T-cell (primary cell): ENCODE measurements at regions not wholly inside any gene's neighbourhood (a gene's known extent, or its start where the extent isn't known, plus 50 kb on each side); places are given as distances from the start of the nearest gene placed in this dataset.

Experiments used
- ATAC-seq, 4 experiments: fragments of 200-7000 bp in 3 of 4; fragments of 150-1000 bp in 1 of 4; cut with Tn5 transposase; replicated peaks in 1 of 4; 1 replicate in 3 of 4; 2 replicates in 1 of 4; pipeline ENCODE4 v1.10.0; 2021; ENCODE audit warnings: moderate library complexity in 3 of 4, mild to moderate bottlenecking in 2 of 4, moderate number of reproducible peaks in 1 of 4
- CTCF ChIA-PET, 2 donors: fragments of 300-600 bp; sonication (Branson Sonifier 250); formaldehyde crosslinking; loops; one replicate each; lab custom pipeline; 2022; ENCODE audit warnings: antibody characterized with exemption in 2 of 2; lab: Charles Lee
- POLR2A ChIA-PET, 2 donors: fragments of 300-600 bp; sonication (Branson Sonifier 250); formaldehyde crosslinking; loops; one replicate each; lab custom pipeline; 2022; ENCODE audit warnings: antibody characterized with exemption in 2 of 2; lab: Charles Lee
- DNase-seq, 35 experiments: peaks; one replicate each; pipeline versions ENCODE4 v3.0.0 to v3.0.0-alpha.2; 2013 to 2023
- H3K27ac ChIP-seq: one replicate; pipeline ENCODE4 v1.5.1; 2013; ENCODE audit warnings: low read length
- H3K27me3 ChIP-seq, 2 experiments: replicated peaks in 1 of 2; 1 replicate in 1 of 2; 2 replicates in 1 of 2; pipeline versions ENCODE4 v1.6.1 to v1.7.0; 2013; ENCODE audit warnings: low read length in 1 of 2, mixed read lengths in 1 of 2; ENCODE audit not compliant: control insufficient read depth in 2 of 2, insufficient read depth in 2 of 2; ENCODE audit errors: extremely low read depth in 1 of 2
- H3K36me3 ChIP-seq, 2 donors: 1 replicate in 1 of 2; 2 replicates in 1 of 2; pipeline versions ENCODE4 v1.6.1 to v1.7.0; 2013; ENCODE audit warnings: low read length in 1 of 2; ENCODE audit not compliant: control insufficient read depth in 2 of 2, insufficient read depth in 1 of 2; ENCODE audit errors: extremely low read depth in 1 of 2
- H3K4me1 ChIP-seq, 2 experiments: 1 replicate in 1 of 2; 2 replicates in 1 of 2; pipeline versions ENCODE4 v1.6.1 to v1.7.0; 2013; ENCODE audit warnings: low read length in 2 of 2, mixed read lengths in 1 of 2; ENCODE audit not compliant: insufficient read depth in 2 of 2, control insufficient read depth in 1 of 2; ENCODE audit errors: extremely low read depth in 1 of 2
- H3K4me3 ChIP-seq, 2 donors: 1 replicate in 1 of 2; 2 replicates in 1 of 2; pipeline versions ENCODE4 v1.5.1 to v1.7.0; 2013; ENCODE audit warnings: mild to moderate bottlenecking in 2 of 2, low read length in 1 of 2, moderate library complexity in 1 of 2; ENCODE audit not compliant: control insufficient read depth in 1 of 2; ENCODE audit errors: extremely low read depth in 1 of 2
- H3K9me3 ChIP-seq: 2 replicates; pipeline ENCODE4 v1.7.0; 2013
- H3K27ac Mint-ChIP-seq, 2 donors: one replicate each; pipeline ENCODE4 v1.8.0; 2020 to 2021; ENCODE audit warnings: mild to moderate bottlenecking in 2 of 2, mixed read lengths in 2 of 2
- H3K27me3 Mint-ChIP-seq, 2 donors: one replicate each; pipeline ENCODE4 v1.8.0; 2021 to 2022; ENCODE audit warnings: mixed read lengths in 2 of 2
- H3K36me3 Mint-ChIP-seq: one replicate; pipeline ENCODE4 v1.8.0; 2021; ENCODE audit warnings: mixed read lengths
- H3K4me1 Mint-ChIP-seq, 3 donors: one replicate each; pipeline ENCODE4 v1.8.0; 2020 to 2022; ENCODE audit warnings: mixed read lengths in 3 of 3, mild to moderate bottlenecking in 1 of 3
- H3K4me3 Mint-ChIP-seq, 3 donors: one replicate each; pipeline ENCODE4 v1.8.0; 2020 to 2022; ENCODE audit warnings: mild to moderate bottlenecking in 3 of 3, mixed read lengths in 3 of 3, moderate library complexity in 3 of 3
- H3K9me3 Mint-ChIP-seq, 3 donors: one replicate each; pipeline ENCODE4 v1.8.0; 2020 to 2022; ENCODE audit warnings: mixed read lengths in 3 of 3
- WGBS: methylation state at CpG from one replicate; pipeline ENCODE4 v1.1.5; 2013; ENCODE audit warnings: missing lambda C conversion rate; ENCODE audit not compliant: insufficient coverage; 5-methylcytosine and 5-hydroxymethylcytosine counted together

DNA sequence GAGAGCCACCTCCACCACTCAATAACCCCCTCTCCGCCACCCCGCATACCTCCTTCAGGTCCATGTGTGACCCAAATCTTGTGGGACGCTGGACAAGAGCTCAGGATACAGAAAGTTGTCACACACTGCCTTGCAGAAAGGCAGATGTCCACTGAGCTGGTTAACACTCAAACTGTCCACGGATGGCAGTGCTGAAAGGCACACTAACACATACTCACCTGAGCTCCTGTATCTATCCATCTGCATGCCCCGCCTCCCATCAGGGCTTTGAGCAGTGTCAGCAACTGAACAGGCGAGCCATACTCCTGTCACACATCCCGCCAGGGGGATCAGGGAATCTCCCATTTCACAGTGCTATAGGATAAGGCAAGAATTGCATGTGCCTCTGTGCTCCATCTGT is 642.0 kb downstream of the GALC start:
- ATAC-seq (no peak), DNase-seq (no peak)
- POLR2A ChIA-PET, result no interaction called here
- Mint-ChIP-seq H3K36me3 (no peaks in the 10 kb centered on the region), H3K27me3 (no peaks in the 10 kb centered on the region), H3K4me1 (no peaks in the 10 kb centered on the region), H3K9me3 (peaks cover 11 to 19% (median 15%) of the 10 kb centered on the region in 3 donors), H3K4me3 (no peak overlapping the region), H3K27ac (no peak overlapping the region)
- Histone ChIP-seq H3K27ac (no peak overlapping the region), H3K36me3 (no peaks in the 10 kb centered on the region), H3K27me3 (no peaks in the 10 kb centered on the region), H3K9me3 (no peaks in the 10 kb centered on the region), H3K4me3 (no peak overlapping the region), H3K4me1 (no peaks in the 10 kb centered on the region)
- CTCF ChIA-PET, result no interaction called here
- 80% methylated on average over 4 of the region's 7 CpGs for WGBS

DNA sequence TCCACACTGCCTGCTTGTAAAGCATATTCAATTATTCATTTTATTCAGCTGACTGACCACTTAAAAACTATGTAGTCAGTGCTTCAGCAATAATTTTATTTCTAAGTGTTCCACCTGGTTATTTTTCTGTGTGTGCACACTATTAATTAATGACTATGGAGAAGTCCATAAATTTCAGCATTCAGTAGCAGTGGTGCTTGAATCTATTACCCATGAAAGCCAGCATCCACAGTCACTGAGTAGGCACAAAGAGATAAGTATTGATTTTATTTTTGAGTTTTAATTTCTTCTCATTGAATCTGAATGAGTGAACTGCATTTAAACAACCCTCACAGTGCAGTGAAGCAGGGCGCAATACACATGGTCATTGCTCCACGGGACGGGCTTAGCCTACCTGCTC is 643.1 kb downstream of the GALC start:
- no peaks in the 10 kb centered on the region for H3K4me1 ChIP-seq
- no peaks in the 10 kb centered on the region for H3K36me3 ChIP-seq
- H3K9me3 ChIP-seq, result no peaks in the 10 kb centered on the region
- ChIA-PET POLR2A (no interaction called here), CTCF (no interaction called here)
- H3K27me3 ChIP-seq, result no peaks in the 10 kb centered on the region
- WGBS, result no CpG with 5 or more reads among the region's 3 CpGs
- Mint-ChIP-seq H3K9me3 (peaks cover 11 to 19% (median 15%) of the 10 kb centered on the region in 3 donors), H3K27me3 (no peaks in the 10 kb centered on the region), H3K4me3 (no peak overlapping the region), H3K36me3 (no peaks in the 10 kb centered on the region), H3K27ac (no peak overlapping the region), H3K4me1 (no peaks in the 10 kb centered on the region)
- no peak for DNase-seq
- no peak overlapping the region for H3K4me3 ChIP-seq
- no peak for ATAC-seq
- no peak overlapping the region for H3K27ac ChIP-seq

DNA sequence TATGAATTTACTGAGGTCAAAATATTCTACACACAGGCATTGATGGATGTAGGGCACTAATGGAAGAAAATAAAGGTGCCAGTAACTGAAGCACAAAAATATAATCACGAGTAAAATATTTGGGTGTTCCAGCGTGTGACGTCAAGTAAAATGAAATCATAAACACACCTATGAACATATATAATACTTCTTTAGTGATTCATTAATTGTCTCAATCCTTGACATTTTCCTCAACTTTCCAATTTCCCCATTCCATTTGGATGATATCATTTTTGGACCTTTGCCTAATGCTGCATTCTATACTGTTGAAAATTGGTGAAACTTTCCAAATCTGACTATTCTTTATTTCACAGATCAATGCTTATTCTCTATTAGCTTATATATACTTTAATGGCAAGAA is 649.3 kb downstream of the GALC start:
- Histone ChIP-seq H3K27ac (no peak overlapping the region), H3K4me1 (no peaks in the 10 kb centered on the region), H3K4me3 (no peak overlapping the region), H3K36me3 (no peaks in the 10 kb centered on the region), H3K9me3 (no peaks in the 10 kb centered on the region), H3K27me3 (no peaks in the 10 kb centered on the region)
- H3K27ac Mint-ChIP-seq, result no peak overlapping the region
- DNase-seq (no peak), ATAC-seq (no peak)
- WGBS, result no CpG with 5 or more reads among the region's 3 CpGs
- no peaks in the 10 kb centered on the region for H3K4me1 Mint-ChIP-seq
- no peaks in the 10 kb centered on the region for H3K36me3 Mint-ChIP-seq
- no peak overlapping the region for H3K4me3 Mint-ChIP-seq
- no peaks in the 10 kb centered on the region for H3K27me3 Mint-ChIP-seq
- CTCF ChIA-PET, result no interaction called here
- peaks cover 6 to 12% (median 8%) of the 10 kb centered on the region in 3 donors for H3K9me3 Mint-ChIP-seq
- POLR2A ChIA-PET, result no interaction called here

DNA sequence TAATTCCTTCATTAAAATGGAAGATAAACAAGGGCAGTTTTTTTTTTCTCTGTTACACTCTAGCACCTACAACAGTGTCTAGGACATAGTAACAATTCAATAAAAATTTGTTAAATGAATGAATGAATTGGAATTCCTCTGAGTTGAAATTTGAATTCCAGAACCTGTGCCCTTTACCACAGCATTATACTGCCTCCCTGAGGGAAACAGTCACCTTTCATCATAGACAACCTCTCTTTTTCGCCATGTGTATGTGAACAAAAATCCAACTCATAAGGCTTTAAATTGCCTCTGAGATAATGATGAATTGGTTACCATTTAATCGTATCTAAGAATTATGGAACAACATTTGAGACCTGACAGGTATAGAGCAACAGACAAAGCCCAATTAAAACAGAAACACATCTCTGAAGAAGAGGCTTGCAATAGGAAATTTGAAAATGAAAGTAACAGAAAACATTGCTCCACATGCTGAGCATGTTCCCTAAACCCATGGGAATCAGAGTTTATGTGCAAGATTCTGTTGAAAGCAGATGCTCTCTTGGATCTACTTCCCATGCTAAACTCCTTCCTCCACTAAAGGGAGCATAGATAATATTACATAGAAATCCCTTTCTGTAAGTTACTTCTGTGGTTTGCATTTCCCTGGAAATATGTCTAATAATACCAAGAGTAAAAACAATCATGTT is 657.8 kb downstream of the GALC start:
- H3K4me1 ChIP-seq, result no peaks in the 10 kb centered on the region
- H3K27ac ChIP-seq, result no peak overlapping the region
- H3K9me3 ChIP-seq, result peaks cover 2% of the 10 kb centered on the region
- no peaks in the 10 kb centered on the region for H3K36me3 Mint-ChIP-seq
- no CpG with 5 or more reads among the region's 2 CpGs for WGBS
- no peak overlapping the region for H3K27ac Mint-ChIP-seq
- POLR2A ChIA-PET, result no interaction called here
- no peak for DNase-seq
- H3K4me3 Mint-ChIP-seq, result no peak overlapping the region
- H3K4me3 ChIP-seq, result no peak overlapping the region
- peaks cover 3 to 14% (median 6%) of the 10 kb centered on the region in 3 donors for H3K9me3 Mint-ChIP-seq
- H3K36me3 ChIP-seq, result no peaks in the 10 kb centered on the region
- H3K27me3 Mint-ChIP-seq, result no peaks in the 10 kb centered on the region
- no peaks in the 10 kb centered on the region for H3K4me1 Mint-ChIP-seq
- CTCF ChIA-PET, result no interaction called here
- no peak for ATAC-seq
- H3K27me3 ChIP-seq, result no peaks in the 10 kb centered on the region

DNA sequence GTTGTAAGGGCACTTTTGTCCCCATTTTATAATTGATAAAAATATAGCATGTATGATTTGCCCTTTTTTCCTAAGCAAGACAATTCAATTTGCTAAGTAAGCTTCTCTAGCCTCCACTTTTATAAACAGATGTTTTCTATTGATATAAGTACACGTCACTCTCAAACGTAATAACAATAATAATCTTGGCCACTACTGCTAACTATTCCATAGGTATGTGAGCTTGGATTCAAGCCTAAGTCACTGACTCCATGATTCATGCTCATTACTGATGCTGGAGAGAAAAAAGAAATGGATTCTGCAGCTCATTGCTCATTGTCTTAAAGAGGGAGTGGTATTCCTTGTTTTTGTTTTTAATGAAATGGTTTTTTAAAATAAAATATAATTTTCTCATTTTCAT is 661.0 kb downstream of the GALC start:
- DNase-seq, result no peak
- POLR2A ChIA-PET, result no interaction called here
- Mint-ChIP-seq H3K4me1 (no peaks in the 10 kb centered on the region), H3K27ac (no peak overlapping the region), H3K4me3 (no peak overlapping the region), H3K27me3 (no peaks in the 10 kb centered on the region), H3K36me3 (no peaks in the 10 kb centered on the region), H3K9me3 (peaks cover 3 to 14% (median 6%) of the 10 kb centered on the region in 3 donors)
- Histone ChIP-seq H3K4me1 (no peaks in the 10 kb centered on the region), H3K4me3 (no peak overlapping the region), H3K27ac (no peak overlapping the region), H3K27me3 (no peaks in the 10 kb centered on the region), H3K9me3 (peaks cover 6% of the 10 kb centered on the region), H3K36me3 (no peaks in the 10 kb centered on the region)
- WGBS, result no CpG with 5 or more reads among the region's 2 CpGs
- CTCF ChIA-PET, result no interaction called here
- no peak for ATAC-seq

DNA sequence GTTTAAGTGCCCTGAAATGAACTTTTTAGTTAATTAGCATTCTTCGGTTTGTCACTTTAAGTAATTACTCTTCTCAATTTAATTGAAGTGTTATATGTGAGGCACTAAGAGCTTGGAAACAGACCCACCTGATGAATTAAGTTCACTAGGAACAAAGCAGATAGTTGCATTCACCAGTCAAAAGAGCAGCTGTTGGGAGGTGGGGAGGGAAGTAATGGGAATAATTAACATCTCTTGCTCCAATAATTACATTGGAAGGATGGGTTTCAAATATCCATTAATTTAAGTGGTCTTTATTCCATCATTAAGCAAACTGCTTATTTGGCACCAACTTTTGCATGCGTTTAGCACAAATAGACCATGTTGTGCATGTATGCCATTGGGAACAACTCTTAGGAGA is 667.2 kb downstream of the GALC start:
- Histone ChIP-seq H3K4me1 (no peaks in the 10 kb centered on the region), H3K27ac (no peak overlapping the region), H3K9me3 (peaks cover 4% of the 10 kb centered on the region), H3K36me3 (no peaks in the 10 kb centered on the region), H3K4me3 (no peak overlapping the region), H3K27me3 (no peaks in the 10 kb centered on the region)
- H3K36me3 Mint-ChIP-seq, result no peaks in the 10 kb centered on the region
- H3K27ac Mint-ChIP-seq, result no peak overlapping the region
- peaks cover 8 to 11% (median 8%) of the 10 kb centered on the region in 3 donors for H3K9me3 Mint-ChIP-seq
- no peak overlapping the region for H3K4me3 Mint-ChIP-seq
- no peak for ATAC-seq
- DNase-seq, result no peak
- POLR2A ChIA-PET, result no interaction called here
- WGBS, result 86% methylated on average over 1 of the region's 2 CpGs
- CTCF ChIA-PET, result no interaction called here
- H3K4me1 Mint-ChIP-seq, result no peaks in the 10 kb centered on the region
- no peaks in the 10 kb centered on the region for H3K27me3 Mint-ChIP-seq

DNA sequence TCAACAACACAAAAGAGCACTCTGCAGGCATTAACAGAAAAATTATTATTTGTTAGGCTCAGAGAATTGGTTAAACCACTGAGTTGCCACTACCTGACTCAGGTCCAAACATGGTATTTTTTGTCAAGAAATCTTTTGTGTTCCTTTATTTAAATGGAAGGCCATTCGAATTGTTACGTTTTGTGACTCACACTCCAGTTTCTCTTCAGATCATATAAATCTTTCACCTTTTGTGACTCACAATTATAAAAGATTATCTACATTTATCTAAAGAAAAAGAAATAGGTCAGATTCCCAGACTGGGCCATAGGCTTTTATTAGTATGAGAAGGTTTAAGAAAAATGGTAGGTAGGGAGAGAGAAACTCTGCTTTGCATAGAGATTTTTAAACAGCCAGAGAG is 669.8 kb downstream of the GALC start:
- Histone ChIP-seq H3K27me3 (no peaks in the 10 kb centered on the region), H3K27ac (no peak overlapping the region), H3K4me3 (no peak overlapping the region), H3K36me3 (no peaks in the 10 kb centered on the region), H3K9me3 (peaks cover 2% of the 10 kb centered on the region), H3K4me1 (no peaks in the 10 kb centered on the region)
- H3K27me3 Mint-ChIP-seq, result no peaks in the 10 kb centered on the region
- POLR2A ChIA-PET, result no interaction called here
- H3K4me3 Mint-ChIP-seq, result no peak overlapping the region
- DNase-seq, result no peak
- H3K4me1 Mint-ChIP-seq, result no peaks in the 10 kb centered on the region
- H3K27ac Mint-ChIP-seq, result no peak overlapping the region
- H3K36me3 Mint-ChIP-seq, result no peaks in the 10 kb centered on the region
- H3K9me3 Mint-ChIP-seq, result peaks cover 8 to 13% (median 9%) of the 10 kb centered on the region in 3 donors
- no CpG with 5 or more reads among the region's 2 CpGs for WGBS
- CTCF ChIA-PET, result no interaction called here
- no peak for ATAC-seq
